SJCRH30 (cell line): ENCODE measurements at regions not wholly inside any gene's neighbourhood (a gene's known extent, or its start where the extent isn't known, plus 50 kb on each side); places are given as distances from the start of the nearest gene placed in this dataset.
"Not testable (repeated sequence)": the region's sequence is repeated elsewhere in the genome, so short reads cannot be mapped to it uniquely, and the experiment has no call there.

Source experiments
- DNase-seq, 2 experiments: peaks; one replicate each; pipeline ENCODE4 v3.0.0-alpha.2; 2015 to 2020
- H3K27ac ChIP-seq: fragments of 250-450 bp; sonication (Bioruptor Pico); 2 replicates; pipeline ENCODE4 v1.5.1; 2020; ENCODE audit warnings: mild to moderate bottlenecking, moderate library complexity
- H3K27me3 ChIP-seq: fragments of 250-450 bp; sonication (Bioruptor Pico); 2 replicates; pipeline ENCODE4 v1.5.1; 2020; ENCODE audit warnings: mild to moderate bottlenecking, moderate library complexity
- H3K36me3 ChIP-seq: fragments of 250-450 bp; sonication (Bioruptor Pico); 2 replicates; pipeline ENCODE4 v1.5.1; 2020; ENCODE audit warnings: mild to moderate bottlenecking, moderate library complexity
- H3K4me1 ChIP-seq: fragments of 250-450 bp; sonication (Bioruptor Pico); 2 replicates; pipeline ENCODE4 v1.5.1; 2020; ENCODE audit warnings: mild to moderate bottlenecking, moderate library complexity
- H3K4me3 ChIP-seq: fragments of 250-450 bp; sonication (Bioruptor Pico); 2 replicates; pipeline ENCODE4 v1.5.1; 2020; ENCODE audit warnings: mild to moderate bottlenecking, moderate library complexity
- H3K9me3 ChIP-seq: fragments of 250-450 bp; sonication (Bioruptor Pico); replicated peaks from 2 replicates; pipeline ENCODE4 v1.5.1; 2020; ENCODE audit warnings: mild to moderate bottlenecking, moderate library complexity

GRCh38 chr1:194045416-194045815, 859.0 kb upstream of the B3GALT2 start:
- H3K27me3 ChIP-seq, result no peaks in the 10 kb centered on the region
- no peaks in the 10 kb centered on the region for H3K9me3 ChIP-seq
- no peak overlapping the region for H3K27ac ChIP-seq
- no peaks in the 10 kb centered on the region for H3K36me3 ChIP-seq
- H3K4me3 ChIP-seq, result no peak overlapping the region
- DNase-seq, result no peak
- H3K4me1 ChIP-seq, result no peaks in the 10 kb centered on the region

GRCh38 chr1:194044892-194045291, 858.5 kb upstream of the B3GALT2 start:
- Histone ChIP-seq H3K9me3 (no peaks in the 10 kb centered on the region), H3K27ac (no peak overlapping the region), H3K27me3 (no peaks in the 10 kb centered on the region), H3K4me3 (no peak overlapping the region), H3K4me1 (no peaks in the 10 kb centered on the region), H3K36me3 (no peaks in the 10 kb centered on the region)
- DNase-seq, result no peak

GRCh38 chr1:194043984-194044755, 857.8 kb upstream of the B3GALT2 start:
- DNase-seq, result no peak
- no peaks in the 10 kb centered on the region for H3K36me3 ChIP-seq
- no peak overlapping the region for H3K27ac ChIP-seq
- H3K4me3 ChIP-seq, result no peak overlapping the region
- H3K27me3 ChIP-seq, result no peaks in the 10 kb centered on the region
- no peaks in the 10 kb centered on the region for H3K9me3 ChIP-seq
- H3K4me1 ChIP-seq, result no peaks in the 10 kb centered on the region

- no peaks in the 10 kb centered on the region for H3K9me3 ChIP-seq
- no peak overlapping the region for H3K27ac ChIP-seq
- no peaks in the 10 kb centered on the region for H3K27me3 ChIP-seq
- H3K4me1 ChIP-seq, result no peaks in the 10 kb centered on the region
- H3K4me3 ChIP-seq, result no peak overlapping the region
- H3K36me3 ChIP-seq, result no peaks in the 10 kb centered on the region
- no peak for DNase-seq
Observed at GRCh38 chr1:194042736-194043135, 856.3 kb upstream of the B3GALT2 start.

- Histone ChIP-seq H3K4me1 (no peaks in the 10 kb centered on the region), H3K27me3 (no peaks in the 10 kb centered on the region), H3K4me3 (no peak overlapping the region), H3K9me3 (no peaks in the 10 kb centered on the region), H3K27ac (no peak overlapping the region), H3K36me3 (no peaks in the 10 kb centered on the region)
- DNase-seq, result no peak
Observed at GRCh38 chr1:194040496-194040895, 854.1 kb upstream of the B3GALT2 start.

GRCh38 chr1:194039578-194039977, 853.2 kb upstream of the B3GALT2 start:
- no peak for DNase-seq
- H3K4me3 ChIP-seq, result no peak overlapping the region
- H3K27ac ChIP-seq, result no peak overlapping the region
- H3K36me3 ChIP-seq, result no peaks in the 10 kb centered on the region
- H3K27me3 ChIP-seq, result no peaks in the 10 kb centered on the region
- H3K4me1 ChIP-seq, result no peaks in the 10 kb centered on the region
- H3K9me3 ChIP-seq, result no peaks in the 10 kb centered on the region

- Histone ChIP-seq H3K4me3 (no peak overlapping the region), H3K4me1 (no peaks in the 10 kb centered on the region), H3K9me3 (no peaks in the 10 kb centered on the region), H3K27ac (no peak overlapping the region), H3K36me3 (no peaks in the 10 kb centered on the region), H3K27me3 (no peaks in the 10 kb centered on the region)
- DNase-seq, result no peak
Observed at GRCh38 chr1:194033646-194034045, 847.2 kb upstream of the B3GALT2 start.

GRCh38 chr1:194028002-194028401, 841.6 kb upstream of the B3GALT2 start:
- no peak overlapping the region for H3K4me3 ChIP-seq
- no peaks in the 10 kb centered on the region for H3K9me3 ChIP-seq
- no peaks in the 10 kb centered on the region for H3K4me1 ChIP-seq
- H3K36me3 ChIP-seq, result no peaks in the 10 kb centered on the region
- H3K27ac ChIP-seq, result no peak overlapping the region
- H3K27me3 ChIP-seq, result no peaks in the 10 kb centered on the region
- no peak for DNase-seq

GRCh38 chr1:194026422-194026821, 840.0 kb upstream of the B3GALT2 start:
- no peak for DNase-seq
- Histone ChIP-seq H3K27me3 (no peaks in the 10 kb centered on the region), H3K36me3 (no peaks in the 10 kb centered on the region), H3K4me3 (no peak overlapping the region), H3K27ac (no peak overlapping the region), H3K9me3 (no peaks in the 10 kb centered on the region), H3K4me1 (no peaks in the 10 kb centered on the region)

- Histone ChIP-seq H3K27ac (no peak overlapping the region), H3K27me3 (no peaks in the 10 kb centered on the region), H3K4me3 (no peak overlapping the region), H3K4me1 (no peaks in the 10 kb centered on the region), H3K36me3 (no peaks in the 10 kb centered on the region), H3K9me3 (no peaks in the 10 kb centered on the region)
- peak; percentile 3 to 47 for DNase-seq
Observed at GRCh38 chr1:194024659-194025058, 838.2 kb upstream of the B3GALT2 start.

GRCh38 chr1:194014014-194014413, 827.6 kb upstream of the B3GALT2 start:
- no peaks in the 10 kb centered on the region for H3K9me3 ChIP-seq
- no peaks in the 10 kb centered on the region for H3K27me3 ChIP-seq
- H3K4me1 ChIP-seq, result no peaks in the 10 kb centered on the region
- no peaks in the 10 kb centered on the region for H3K36me3 ChIP-seq
- DNase-seq, result no peak
- H3K4me3 ChIP-seq, result no peak overlapping the region
- no peak overlapping the region for H3K27ac ChIP-seq

- no peak for DNase-seq
- H3K4me3 ChIP-seq, result no peak overlapping the region
- H3K9me3 ChIP-seq, result no peaks in the 10 kb centered on the region
- no peaks in the 10 kb centered on the region for H3K27me3 ChIP-seq
- H3K36me3 ChIP-seq, result no peaks in the 10 kb centered on the region
- H3K4me1 ChIP-seq, result no peaks in the 10 kb centered on the region
- no peak overlapping the region for H3K27ac ChIP-seq
Observed at GRCh38 chr1:194013561-194013960, 827.1 kb upstream of the B3GALT2 start.

- Histone ChIP-seq H3K9me3 (no peaks in the 10 kb centered on the region), H3K27me3 (no peaks in the 10 kb centered on the region), H3K36me3 (no peaks in the 10 kb centered on the region), H3K4me3 (no peak overlapping the region), H3K27ac (no peak overlapping the region), H3K4me1 (no peaks in the 10 kb centered on the region)
- DNase-seq, result no peak
Observed at GRCh38 chr1:194004146-194004545, 817.7 kb upstream of the B3GALT2 start.

- H3K4me3 ChIP-seq, DNase-seq, H3K36me3 ChIP-seq, H3K9me3 ChIP-seq, H3K27me3 ChIP-seq, H3K4me1 ChIP-seq, H3K27ac ChIP-seq: not testable (repeated sequence)
Observed at GRCh38 chr1:194001726-194002350, 815.4 kb upstream of the B3GALT2 start.

- no peak for DNase-seq
- Histone ChIP-seq H3K4me1 (no peaks in the 10 kb centered on the region), H3K9me3 (no peaks in the 10 kb centered on the region; the same call in 1 of the 2 replicates), H3K36me3 (no peaks in the 10 kb centered on the region), H3K27me3 (no peaks in the 10 kb centered on the region), H3K27ac (no peak overlapping the region), H3K4me3 (no peak overlapping the region)
Observed at GRCh38 chr1:193988885-193989284, 802.5 kb upstream of the B3GALT2 start.

GRCh38 chr1:193979219-193979618, 792.8 kb upstream of the B3GALT2 start:
- Histone ChIP-seq H3K9me3 (no peaks in the 10 kb centered on the region), H3K36me3 (no peaks in the 10 kb centered on the region), H3K27ac (no peak overlapping the region), H3K4me1 (no peaks in the 10 kb centered on the region), H3K4me3 (no peak overlapping the region), H3K27me3 (no peaks in the 10 kb centered on the region)
- DNase-seq, result no peak
